ENCODE measurements at regions not wholly inside any gene's neighbourhood (a gene's known extent, or its start where the extent isn't known, plus 50 kb on each side); places are given as distances from the start of the nearest gene placed in this dataset.
A peak's percentile ranks its signal among the peaks of the same experiment; 100 is the strongest.

GRCh38 chr6:11434565-11435326, 102.8 kb upstream of the TMEM170B start (continued):
- TF ChIP-seq SMYD3 (CRISPR knock-in tag; IDR thresholded peaks at IDR 0.05) (peak; percentile 76), ZNF354B (CRISPR knock-in tag; IDR thresholded peaks at IDR 0.05) (no peak), ZNF556 (CRISPR knock-in tag; IDR thresholded peaks at IDR 0.05; ENCODE audit: borderline replicate concordance) (peak; percentile 92; the same call in 1 of the 2 replicates), KAT8 (CRISPR knock-in tag; IDR thresholded peaks at IDR 0.05) (peak; percentile 86), ZNF549 (CRISPR knock-in tag; IDR thresholded peaks at IDR 0.05) (no peak), YY1 (IDR thresholded peaks at IDR 0.05; ENCODE audit: insufficient read depth, insufficient replicate concordance, low read depth, low read length) (no peak), MTERF4 (CRISPR knock-in tag; IDR thresholded peaks at IDR 0.05) (0 out of 2 replicates have a peak, but pooled peaks have one; percentile 39), ZNF550 (CRISPR knock-in tag; IDR thresholded peaks at IDR 0.05; ENCODE audit: borderline replicate concordance) (no peak), TAF15 (IDR thresholded peaks at IDR 0.05; ENCODE audit: low read depth, low read length, poor library complexity, severe bottlenecking) (no peak), IRX3 (CRISPR knock-in tag; IDR thresholded peaks at IDR 0.05; ENCODE audit: borderline replicate concordance, low read depth) (0 out of 2 replicates have a peak, but pooled peaks have one; percentile 15), EZH2 (conservative IDR thresholded peaks at IDR 0.05; ENCODE audit: low read depth, low read length) (no peak), TBX2 (CRISPR knock-in tag; IDR thresholded peaks at IDR 0.05; ENCODE audit: borderline replicate concordance) (peak; percentile 97), ZNF20 (CRISPR knock-in tag; IDR thresholded peaks at IDR 0.05) (no peak), ZSCAN25 (CRISPR knock-in tag; IDR thresholded peaks at IDR 0.05) (peak; percentile 59; the same call in 1 of the 2 replicates)
- TF ChIP-seq, protein P1, sequence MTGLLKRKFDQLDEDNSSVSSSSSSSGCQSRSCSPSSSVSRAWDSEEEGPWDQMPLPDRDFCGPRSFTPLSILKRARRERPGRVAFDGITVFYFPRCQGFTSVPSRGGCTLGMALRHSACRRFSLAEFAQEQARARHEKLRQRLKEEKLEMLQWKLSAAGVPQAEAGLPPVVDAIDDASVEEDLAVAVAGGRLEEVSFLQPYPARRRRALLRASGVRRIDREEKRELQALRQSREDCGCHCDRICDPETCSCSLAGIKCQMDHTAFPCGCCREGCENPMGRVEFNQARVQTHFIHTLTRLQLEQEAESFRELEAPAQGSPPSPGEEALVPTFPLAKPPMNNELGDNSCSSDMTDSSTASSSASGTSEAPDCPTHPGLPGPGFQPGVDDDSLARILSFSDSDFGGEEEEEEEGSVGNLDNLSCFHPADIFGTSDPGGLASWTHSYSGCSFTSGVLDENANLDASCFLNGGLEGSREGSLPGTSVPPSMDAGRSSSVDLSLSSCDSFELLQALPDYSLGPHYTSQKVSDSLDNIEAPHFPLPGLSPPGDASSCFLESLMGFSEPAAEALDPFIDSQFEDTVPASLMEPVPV (CRISPR knock-in tag; IDR thresholded peaks at IDR 0.05), result 0 out of 2 replicates have a peak, but pooled peaks have one; percentile 49
- TF ChIP-seq, protein P2, sequence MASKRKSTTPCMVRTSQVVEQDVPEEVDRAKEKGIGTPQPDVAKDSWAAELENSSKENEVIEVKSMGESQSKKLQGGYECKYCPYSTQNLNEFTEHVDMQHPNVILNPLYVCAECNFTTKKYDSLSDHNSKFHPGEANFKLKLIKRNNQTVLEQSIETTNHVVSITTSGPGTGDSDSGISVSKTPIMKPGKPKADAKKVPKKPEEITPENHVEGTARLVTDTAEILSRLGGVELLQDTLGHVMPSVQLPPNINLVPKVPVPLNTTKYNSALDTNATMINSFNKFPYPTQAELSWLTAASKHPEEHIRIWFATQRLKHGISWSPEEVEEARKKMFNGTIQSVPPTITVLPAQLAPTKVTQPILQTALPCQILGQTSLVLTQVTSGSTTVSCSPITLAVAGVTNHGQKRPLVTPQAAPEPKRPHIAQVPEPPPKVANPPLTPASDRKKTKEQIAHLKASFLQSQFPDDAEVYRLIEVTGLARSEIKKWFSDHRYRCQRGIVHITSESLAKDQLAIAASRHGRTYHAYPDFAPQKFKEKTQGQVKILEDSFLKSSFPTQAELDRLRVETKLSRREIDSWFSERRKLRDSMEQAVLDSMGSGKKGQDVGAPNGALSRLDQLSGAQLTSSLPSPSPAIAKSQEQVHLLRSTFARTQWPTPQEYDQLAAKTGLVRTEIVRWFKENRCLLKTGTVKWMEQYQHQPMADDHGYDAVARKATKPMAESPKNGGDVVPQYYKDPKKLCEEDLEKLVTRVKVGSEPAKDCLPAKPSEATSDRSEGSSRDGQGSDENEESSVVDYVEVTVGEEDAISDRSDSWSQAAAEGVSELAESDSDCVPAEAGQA (IDR thresholded peaks at IDR 0.05; ENCODE audit: low read depth), result 0 out of 2 replicates have a peak, but pooled peaks have one; percentile 45
- TF ChIP-seq, protein P2 (CRISPR knock-in tag; IDR thresholded peaks at IDR 0.05; ENCODE audit: borderline replicate concordance), result no peak
- TF ChIP-seq, protein P3, sequence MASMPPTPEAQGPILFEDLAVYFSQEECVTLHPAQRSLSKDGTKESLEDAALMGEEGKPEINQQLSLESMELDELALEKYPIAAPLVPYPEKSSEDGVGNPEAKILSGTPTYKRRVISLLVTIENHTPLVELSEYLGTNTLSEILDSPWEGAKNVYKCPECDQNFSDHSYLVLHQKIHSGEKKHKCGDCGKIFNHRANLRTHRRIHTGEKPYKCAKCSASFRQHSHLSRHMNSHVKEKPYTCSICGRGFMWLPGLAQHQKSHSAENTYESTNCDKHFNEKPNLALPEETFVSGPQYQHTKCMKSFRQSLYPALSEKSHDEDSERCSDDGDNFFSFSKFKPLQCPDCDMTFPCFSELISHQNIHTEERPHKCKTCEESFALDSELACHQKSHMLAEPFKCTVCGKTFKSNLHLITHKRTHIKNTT (CRISPR knock-in tag; IDR thresholded peaks at IDR 0.05), result no peak

All from HepG2 (cell line).